HG03135 (cell line): ENCODE measurements at regions not wholly inside any gene's neighbourhood (a gene's known extent, or its start where the extent isn't known, plus 50 kb on each side); places are given as distances from the start of the nearest gene placed in this dataset.
"Not testable (repeated sequence)": the region's sequence is repeated elsewhere in the genome, so short reads cannot be mapped to it uniquely, and the experiment has no call there.

Source experiments
- ATAC-seq: cut with Tn5 transposase; IDR thresholded peaks from one replicate; pipeline ENCODE4 v1.9.1; 2021; ENCODE audit warnings: mild to moderate bottlenecking, moderate library complexity; ENCODE audit not compliant: unreplicated experiment

GRCh38 chr7:113402482-113402881, 284.1 kb upstream of the SMIM30 start:
- ATAC-seq: no peak

- ATAC-seq: no peak
Observed at GRCh38 chr7:113402005-113402404, 283.7 kb upstream of the SMIM30 start.

DNA sequence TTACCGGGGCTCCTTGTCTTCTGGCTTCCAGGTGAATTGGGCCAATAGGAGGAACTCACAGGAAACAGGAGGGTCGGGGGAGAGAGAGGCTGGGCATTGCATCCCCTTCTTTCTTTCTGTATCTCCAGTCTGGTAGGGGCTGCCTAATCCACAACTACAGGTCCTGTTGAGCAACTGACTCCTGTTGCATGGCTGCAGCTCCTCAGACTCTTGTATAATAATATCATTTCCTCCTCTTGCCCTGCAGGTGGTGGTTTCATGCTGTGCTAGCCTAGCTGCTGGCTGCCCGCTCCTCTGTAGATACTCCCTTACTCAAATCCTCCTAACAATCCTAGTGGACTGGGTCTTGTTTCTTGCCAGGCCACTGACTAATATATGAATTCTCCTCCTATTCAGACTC, 276.5 kb upstream of the SMIM30 start:
- ATAC-seq: no peak

GRCh38 chr7:113392841-113393540, 274.6 kb upstream of the SMIM30 start:
- ATAC-seq: no peak

DNA sequence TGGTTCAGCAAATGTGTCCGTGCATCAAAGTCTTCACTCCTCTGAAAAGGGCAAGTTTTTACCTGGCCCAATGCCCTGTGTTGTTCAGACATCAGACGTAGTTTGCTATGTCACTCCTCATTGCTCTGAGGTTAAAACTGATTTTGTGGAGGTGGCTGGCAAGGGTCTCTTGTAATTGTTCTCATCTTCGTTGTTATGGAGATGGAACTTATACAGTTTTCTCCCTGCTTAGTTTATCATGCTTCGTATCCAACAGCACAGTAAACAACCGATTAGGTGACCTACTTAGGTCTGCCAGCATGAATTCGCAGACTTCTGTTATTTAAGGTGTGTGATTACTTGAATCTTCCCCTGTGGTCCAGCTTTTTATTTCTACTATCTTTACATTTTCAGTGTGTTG, 274.1 kb upstream of the SMIM30 start:
- ATAC-seq: no peak

DNA sequence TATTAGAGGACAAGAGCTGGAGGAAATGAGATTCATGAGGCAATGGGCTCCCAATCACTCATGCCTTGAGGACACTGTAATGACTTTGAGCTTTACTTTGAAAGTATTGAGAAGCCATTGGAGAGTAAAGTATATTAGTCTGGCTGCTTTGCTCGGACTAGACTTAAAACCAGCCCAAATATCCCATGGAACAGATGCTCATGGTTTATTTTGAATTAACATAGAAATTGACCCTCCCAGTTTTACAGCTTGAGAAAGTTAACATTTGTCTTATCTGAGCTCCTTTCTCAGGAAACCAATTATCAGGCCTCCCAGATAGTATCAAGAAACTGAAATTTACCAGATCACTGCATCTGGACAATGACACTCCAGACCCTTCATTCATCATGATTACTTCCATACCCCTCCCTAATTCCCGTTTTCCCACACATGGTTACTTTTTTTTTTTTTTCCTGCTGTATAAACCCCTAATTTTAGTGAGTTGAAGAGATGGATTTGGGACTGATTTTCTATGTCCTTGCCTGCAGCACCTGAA, 270.8 kb upstream of the SMIM30 start:
- ATAC-seq: no peak

DNA sequence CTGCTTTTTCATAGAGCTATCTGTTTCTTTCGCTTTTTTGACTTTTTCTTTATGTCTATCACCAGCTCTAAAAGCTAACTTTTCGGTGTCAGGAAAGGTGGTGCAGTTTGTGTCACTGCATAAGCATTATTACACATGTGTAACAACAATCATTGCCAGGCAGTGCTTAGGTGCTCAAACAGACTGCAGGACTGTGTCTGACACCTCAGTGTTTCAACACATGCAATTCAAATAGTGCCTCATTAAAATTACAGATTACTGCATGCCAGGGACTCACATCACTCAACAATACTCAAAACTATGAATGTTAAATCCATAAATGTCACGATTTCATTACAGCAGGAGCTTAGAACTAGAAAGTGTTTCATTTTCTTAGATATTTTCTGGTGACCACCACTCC, 265.3 kb upstream of the SMIM30 start:
- no peak for ATAC-seq

GRCh38 chr7:113379746-113380145, 261.4 kb upstream of the SMIM30 start:
- ATAC-seq: no peak

- ATAC-seq: no peak
Observed at GRCh38 chr7:113374955-113375354, 256.6 kb upstream of the SMIM30 start.

DNA sequence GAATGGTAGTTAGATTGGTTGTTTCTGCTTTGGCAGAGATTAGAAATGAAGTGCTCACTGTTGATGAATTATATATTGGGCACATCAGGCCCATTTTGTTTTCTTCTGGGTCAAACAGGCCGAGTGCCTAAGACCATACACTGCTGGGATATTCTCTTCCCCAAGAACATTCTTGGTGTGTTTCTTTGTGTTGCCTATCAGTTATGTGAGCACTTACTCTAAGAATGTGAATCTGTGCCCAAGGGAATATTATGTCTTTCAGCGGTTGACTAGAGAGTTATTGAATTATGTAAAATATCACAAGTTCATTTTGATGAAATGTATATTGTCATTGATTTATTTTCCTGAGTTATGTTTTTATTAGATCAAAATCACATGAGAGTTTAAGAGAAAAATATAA, 255.5 kb upstream of the SMIM30 start:
- no peak for ATAC-seq

DNA sequence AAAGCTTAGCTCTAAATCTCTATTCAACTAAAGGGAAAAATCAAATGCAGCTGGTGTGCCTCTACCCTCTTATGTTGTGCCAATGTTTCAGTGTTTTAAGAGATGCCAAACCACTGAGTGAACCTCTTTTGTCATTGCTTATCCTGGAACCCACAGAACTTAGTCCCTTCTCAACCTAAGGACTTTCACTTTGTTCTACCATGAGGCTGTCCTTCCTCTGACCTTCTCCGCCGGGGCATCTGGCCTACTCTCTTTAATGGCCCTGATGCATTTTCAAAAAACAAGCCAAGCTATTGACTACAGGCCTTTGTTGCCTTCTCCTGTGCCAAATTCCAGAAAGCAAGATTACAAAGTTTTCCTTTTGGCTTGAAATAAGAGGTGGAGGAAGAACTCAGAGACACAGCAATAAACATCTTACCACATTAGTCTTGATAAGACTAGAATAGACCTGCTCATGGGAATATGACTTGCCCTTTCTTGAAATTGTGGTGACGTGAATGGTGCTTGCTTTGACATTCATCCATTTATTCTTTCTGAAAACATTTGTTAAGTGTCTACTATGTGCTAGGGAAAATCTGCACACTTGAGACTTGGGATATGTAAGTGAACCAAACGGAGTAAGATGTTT, 253.2 kb upstream of the SMIM30 start:
- no peak for ATAC-seq

- ATAC-seq: no peak
Observed at GRCh38 chr7:113370910-113371309, 252.6 kb upstream of the SMIM30 start.

GRCh38 chr7:113368256-113368655, 249.9 kb upstream of the SMIM30 start:
- ATAC-seq: no peak

DNA sequence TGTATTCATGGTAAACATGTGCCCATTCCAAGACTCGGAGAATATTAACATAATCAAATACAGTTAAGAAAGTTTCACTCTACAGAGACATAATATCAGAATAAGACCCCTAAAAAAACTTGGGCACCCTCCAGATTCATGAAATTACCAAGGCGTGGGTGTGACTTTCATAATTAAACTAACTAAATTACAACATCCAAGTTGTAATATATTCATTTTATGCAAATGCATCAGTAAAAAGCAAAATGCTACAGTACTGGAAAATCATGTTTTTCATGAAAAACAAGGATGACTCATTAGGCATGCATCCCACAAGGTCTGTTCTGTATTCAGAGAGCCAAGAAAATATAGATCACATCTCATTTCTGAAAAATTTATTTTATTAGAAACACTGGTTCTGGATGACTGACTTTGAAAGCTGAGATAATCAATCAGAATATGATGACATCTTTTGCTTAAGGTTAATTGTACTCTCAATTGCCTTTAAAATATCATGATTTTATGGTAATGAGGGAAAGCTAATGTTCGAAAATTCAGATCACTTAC, 248.8 kb upstream of the SMIM30 start:
- no peak for ATAC-seq

GRCh38 chr7:113366122-113366521, 247.8 kb upstream of the SMIM30 start:
- no peak for ATAC-seq

DNA sequence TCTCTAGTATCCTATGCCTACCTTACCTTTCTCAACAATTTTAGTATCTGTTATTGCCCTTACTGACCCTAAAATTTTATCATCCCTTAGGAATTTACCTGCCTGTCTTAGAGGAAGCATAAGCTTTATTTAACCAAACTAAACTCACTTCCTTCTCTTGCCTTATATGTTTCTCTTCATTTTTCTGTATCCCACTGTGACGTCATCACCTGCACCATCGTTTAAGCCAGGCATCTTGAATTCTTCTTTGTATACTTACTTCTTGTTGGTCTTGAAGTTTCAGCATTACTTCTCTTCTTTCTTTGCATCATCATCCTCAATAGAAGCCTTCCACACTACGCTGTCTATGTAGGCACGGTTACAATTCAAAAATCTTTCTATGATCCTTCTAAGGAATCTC, 231.0 kb upstream of the SMIM30 start:
- ATAC-seq: no peak

GRCh38 chr7:113339661-113340060, 221.3 kb upstream of the SMIM30 start:
- ATAC-seq: no peak

DNA sequence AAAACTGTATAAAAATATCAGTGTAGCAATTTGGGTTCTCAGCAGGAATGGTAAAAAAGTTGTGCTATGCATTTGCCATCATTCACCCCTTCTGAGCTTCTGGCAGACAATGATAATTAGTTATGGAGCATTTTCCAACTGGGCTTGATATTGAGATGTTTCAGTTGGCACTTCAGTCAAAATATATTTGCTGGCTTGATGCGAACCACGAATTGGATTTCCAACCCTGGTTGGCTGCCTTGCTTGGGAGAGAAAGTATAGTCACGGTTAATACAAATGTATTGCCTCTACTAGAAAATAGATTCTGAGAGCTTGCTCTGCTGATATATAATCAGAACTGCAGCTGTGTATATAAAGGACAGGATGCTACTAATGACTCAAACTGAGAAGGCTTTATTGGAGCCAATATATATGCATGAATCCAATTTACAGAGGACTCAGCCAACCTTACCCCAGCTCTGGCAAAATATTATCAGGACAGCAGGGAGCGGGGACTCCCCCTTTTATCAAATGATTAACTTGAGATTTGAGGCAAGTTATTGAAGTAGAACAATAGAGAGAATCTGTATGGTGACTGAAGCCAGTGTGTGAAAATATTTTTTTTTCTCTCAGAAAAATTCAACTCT, 219.8 kb upstream of the SMIM30 start:
- ATAC-seq: no peak

DNA sequence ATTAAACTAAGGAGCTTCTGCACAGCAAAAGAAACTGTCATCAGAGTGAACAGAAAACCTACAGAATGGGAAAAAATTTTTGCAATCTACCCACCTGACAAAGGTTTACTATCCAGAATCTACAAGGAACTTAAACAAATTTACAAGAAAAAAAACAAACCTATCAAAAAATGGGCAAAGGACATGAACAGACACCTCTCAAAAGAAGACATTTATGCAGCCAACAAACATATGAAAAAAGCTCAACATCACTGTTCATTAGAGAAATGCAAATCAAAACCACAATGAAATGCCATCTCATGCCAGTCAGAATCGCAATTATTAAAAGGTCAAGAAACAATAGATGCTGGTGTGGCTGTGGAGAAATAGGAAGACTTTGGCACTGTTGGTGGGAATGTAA, 218.5 kb upstream of the SMIM30 start:
- ATAC-seq: not testable (repeated sequence)

DNA sequence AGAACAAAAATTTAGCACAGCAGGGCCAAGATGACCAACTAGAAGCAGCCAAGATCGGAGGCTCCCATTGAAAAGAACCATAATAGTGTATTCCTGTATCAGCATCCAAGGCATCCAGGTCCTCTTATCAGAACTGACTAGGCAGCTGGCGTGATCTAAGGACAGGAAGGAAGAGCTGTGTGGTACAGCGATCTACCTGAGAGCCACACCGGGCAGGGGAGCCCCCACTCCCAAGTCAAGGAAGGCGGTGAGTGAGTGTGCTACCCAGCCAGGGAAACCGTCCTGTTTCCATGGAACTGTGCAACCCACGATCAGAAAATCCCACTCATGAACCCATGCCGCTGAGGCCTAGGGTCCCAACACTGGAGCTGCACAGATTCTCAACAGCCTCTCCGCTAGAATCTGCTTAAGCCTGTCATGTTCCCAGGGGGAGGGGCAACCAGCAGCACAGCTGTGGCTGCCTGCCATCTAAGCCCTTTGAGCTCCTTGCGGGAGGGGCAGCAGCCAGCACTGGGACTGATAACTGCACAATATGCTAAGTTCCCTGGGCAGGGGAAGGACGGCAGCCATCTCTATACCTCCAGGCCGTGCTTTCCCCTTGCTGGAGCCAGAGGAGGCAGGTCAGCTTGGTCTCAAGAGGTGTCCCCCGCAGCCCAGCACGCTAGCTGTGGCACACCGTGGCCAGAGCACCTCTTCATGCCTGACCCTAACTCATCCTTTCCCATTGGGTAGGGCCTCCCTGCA, 213.0 kb upstream of the SMIM30 start:
- ATAC-seq: no peak

DNA sequence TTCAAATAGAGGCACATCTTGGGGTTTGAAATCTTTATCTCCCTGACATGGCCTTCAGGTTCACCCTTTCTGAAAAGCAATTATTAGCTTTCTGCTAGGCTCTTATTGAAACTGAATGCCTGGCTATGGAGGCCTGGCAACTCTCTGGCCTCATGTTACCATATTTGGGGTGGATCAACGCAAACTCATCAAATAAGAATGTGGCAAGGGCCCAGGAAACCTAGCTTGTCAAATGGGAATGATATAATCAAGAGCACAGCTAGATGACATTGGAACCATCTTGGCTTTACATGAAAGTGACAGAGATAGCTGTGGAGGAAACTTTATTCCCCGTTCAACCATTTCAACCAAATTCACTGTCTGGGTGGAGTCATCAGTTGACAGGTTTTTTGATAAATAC, 202.8 kb upstream of the SMIM30 start:
- ATAC-seq: no peak
